GM18499 (cell line): ENCODE measurements at regions not wholly inside any gene's neighbourhood (a gene's known extent, or its start where the extent isn't known, plus 50 kb on each side); places are given as distances from the start of the nearest gene placed in this dataset.
A peak's percentile ranks its signal among the peaks of the same experiment; 100 is the strongest.
"Not testable (repeated sequence)": the region's sequence is repeated elsewhere in the genome, so short reads cannot be mapped to it uniquely, and the experiment has no call there.

ENCODE experiments used
- ATAC-seq: cut with Tn5 transposase; IDR thresholded peaks from one replicate; pipeline ENCODE4 v1.9.1; 2021; ENCODE audit warnings: moderate number of reproducible peaks; ENCODE audit not compliant: insufficient read depth, unreplicated experiment

- no peak for ATAC-seq
These were observed 463.7 kb upstream of the CFAP20DC start for GRCh38 chr3:59513570-59513969.

- ATAC-seq, result no peak
These were observed 462.2 kb upstream of the CFAP20DC start for GRCh38 chr3:59512066-59512465.

GRCh38 chr3:59510576-59510975, 460.8 kb upstream of the CFAP20DC start:
- ATAC-seq, result no peak

GRCh38 chr3:59508273-59508672, 458.4 kb upstream of the CFAP20DC start:
- no peak for ATAC-seq

- ATAC-seq, result no peak
These were observed 456.4 kb upstream of the CFAP20DC start for GRCh38 chr3:59506191-59506590.

GRCh38 chr3:59503441-59503840, 453.6 kb upstream of the CFAP20DC start:
- ATAC-seq, result no peak

GRCh38 chr3:59502806-59503205, 453.0 kb upstream of the CFAP20DC start:
- no peak for ATAC-seq

GRCh38 chr3:59499954-59500353, 450.1 kb upstream of the CFAP20DC start:
- no peak for ATAC-seq

- ATAC-seq, result no peak
These were observed 449.2 kb upstream of the CFAP20DC start for GRCh38 chr3:59499000-59499399.

GRCh38 chr3:59496250-59496649, 446.4 kb upstream of the CFAP20DC start:
- no peak for ATAC-seq

GRCh38 chr3:59494969-59495368, 445.1 kb upstream of the CFAP20DC start:
- ATAC-seq, result not testable (repeated sequence)

GRCh38 chr3:59486520-59486919, 436.7 kb upstream of the CFAP20DC start:
- ATAC-seq, result no peak

GRCh38 chr3:59483191-59483590, 433.4 kb upstream of the CFAP20DC start:
- ATAC-seq, result no peak

GRCh38 chr3:59482684-59483083, 432.9 kb upstream of the CFAP20DC start:
- ATAC-seq, result no peak

GRCh38 chr3:59481776-59482400, 432.1 kb upstream of the CFAP20DC start:
- ATAC-seq, result no peak

- peak; percentile 52 for ATAC-seq
These were observed 430.7 kb upstream of the CFAP20DC start for GRCh38 chr3:59480486-59480995.

GRCh38 chr3:59473636-59474035, 423.8 kb upstream of the CFAP20DC start:
- ATAC-seq, result no peak

- ATAC-seq, result no peak
These were observed 422.7 kb upstream of the CFAP20DC start for GRCh38 chr3:59472541-59472940.

- ATAC-seq, result no peak
These were observed 420.3 kb upstream of the CFAP20DC start for GRCh38 chr3:59469948-59470723.

- ATAC-seq, result no peak
These were observed 417.7 kb upstream of the CFAP20DC start for GRCh38 chr3:59467476-59467875.

GRCh38 chr3:59464187-59464586, 414.4 kb upstream of the CFAP20DC start:
- no peak for ATAC-seq

GRCh38 chr3:59463253-59463652, 413.4 kb upstream of the CFAP20DC start:
- no peak for ATAC-seq
